Activated CD4-positive, alpha-beta T cell treated with anti-CD3 and anti-CD28 coated beads, Interleukin-2, amount 50 U/mL, for 24 hours (primary cell): ENCODE measurements at regions not wholly inside any gene's neighbourhood (a gene's known extent, or its start where the extent isn't known, plus 50 kb on each side); places are given as distances from the start of the nearest gene placed in this dataset.
"Not testable (repeated sequence)": the region's sequence is repeated elsewhere in the genome, so short reads cannot be mapped to it uniquely, and the experiment has no call there.

Experiments used
- DNase-seq, 2 donors: peaks; one replicate each; pipeline ENCODE4 v3.0.0-alpha.2; 2020; ENCODE audit warnings: low read depth in 1 of 2, low spot score in 1 of 2

- no peak for DNase-seq
Measured at GRCh38 chr4:146124023-146124680, 51.4 kb upstream of the LSM6 start.

GRCh38 chr4:146123231-146123630 is 52.3 kb upstream of the LSM6 start:
- DNase-seq: no peak

- DNase-seq: no peak
Measured at GRCh38 chr4:146122398-146122797, 53.1 kb upstream of the LSM6 start.

- DNase-seq: no peak
Measured at GRCh38 chr4:146121757-146122156, 53.8 kb upstream of the LSM6 start.

GRCh38 chr4:146119845-146120404 is 55.6 kb upstream of the LSM6 start:
- no peak for DNase-seq

GRCh38 chr4:146114066-146114465 is 61.5 kb upstream of the LSM6 start:
- DNase-seq: no peak

GRCh38 chr4:146113171-146113570 is 62.3 kb upstream of the LSM6 start:
- DNase-seq: no peak

GRCh38 chr4:146112389-146112788 is 63.1 kb upstream of the LSM6 start:
- no peak for DNase-seq

GRCh38 chr4:146110871-146111485 is 64.5 kb upstream of the LSM6 start:
- DNase-seq: no peak

GRCh38 chr4:146108756-146109155 is 66.8 kb upstream of the LSM6 start:
- no peak for DNase-seq

- no peak for DNase-seq
Measured at GRCh38 chr4:146107587-146108240, 67.8 kb upstream of the LSM6 start.

- no peak for DNase-seq
Measured at GRCh38 chr4:146105464-146105863, 70.1 kb upstream of the LSM6 start.

- DNase-seq: no peak
Measured at GRCh38 chr4:146104541-146104940, 71.0 kb upstream of the LSM6 start.

- DNase-seq: not testable (repeated sequence)
Measured at GRCh38 chr4:146104052-146104451, 71.5 kb upstream of the LSM6 start.

- DNase-seq: no peak
Measured at GRCh38 chr4:146099585-146099984, 75.9 kb upstream of the LSM6 start.

- DNase-seq: no peak
Measured at GRCh38 chr4:146098978-146099377, 76.5 kb upstream of the LSM6 start.

- DNase-seq: no peak
Measured at GRCh38 chr4:146098397-146098796, 77.1 kb upstream of the LSM6 start.

- no peak for DNase-seq
Measured at GRCh38 chr4:146096371-146096770, 79.1 kb upstream of the LSM6 start.

- DNase-seq: no peak
Measured at GRCh38 chr4:146095860-146096259, 79.7 kb upstream of the LSM6 start.

- peak in 1 of 2 donors; percentile 1 for DNase-seq
Measured at GRCh38 chr4:146095091-146095690, 80.3 kb upstream of the LSM6 start.

- DNase-seq: no peak
Measured at GRCh38 chr4:146088690-146089089, 86.8 kb upstream of the LSM6 start.

GRCh38 chr4:146087856-146088255 is 87.7 kb upstream of the LSM6 start:
- DNase-seq: no peak
